ENCODE measurements at regions not wholly inside any gene's neighbourhood (a gene's known extent, or its start where the extent isn't known, plus 50 kb on each side); places are given as distances from the start of the nearest gene placed in this dataset.

DNA sequence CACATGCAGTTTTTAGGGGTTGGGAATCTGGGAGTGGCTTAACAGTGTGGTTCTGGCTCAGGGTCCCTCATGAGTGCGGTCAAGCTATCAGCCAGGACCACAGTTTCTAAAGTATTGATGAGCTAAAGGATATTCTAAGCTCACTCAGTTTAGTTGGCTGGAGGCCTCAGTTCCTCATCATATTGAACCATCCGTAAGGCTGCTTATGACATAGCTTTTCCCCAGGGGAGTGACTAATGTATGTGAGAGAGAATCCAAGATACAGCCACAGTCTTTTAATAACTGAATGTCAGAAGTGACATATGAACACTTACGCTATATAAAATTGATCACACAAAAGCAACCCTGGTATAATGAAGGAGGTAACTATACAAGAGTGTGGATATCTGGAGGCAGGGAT is 245.3 kb downstream of the POLR1F start:
- no peaks in the 10 kb centered on the region for H3K36me3 ChIP-seq
- no peak for DNase-seq
- ATAC-seq: no peak
- TF ChIP-seq CTCF (IDR thresholded peaks at IDR 0.05): no peak
- H3K4me1 ChIP-seq: no peaks in the 10 kb centered on the region
- intact Hi-C loops (cut with DNase I): no loop called here
- peaks cover 0 to 3% of the 10 kb centered on the region in 2 donors for H3K9me3 ChIP-seq
- H3K4me3 ChIP-seq: no peak overlapping the region
- H3K27me3 ChIP-seq: no peaks in the 10 kb centered on the region
- H3K27ac ChIP-seq: no peak overlapping the region

GRCh38 chr7:19455623-19456022 is 253.2 kb downstream of the POLR1F start:
- no peak overlapping the region for H3K4me3 ChIP-seq
- H3K27ac ChIP-seq: no peak overlapping the region
- H3K4me1 ChIP-seq: no peaks in the 10 kb centered on the region
- no peaks in the 10 kb centered on the region for H3K36me3 ChIP-seq
- no peak for TF ChIP-seq CTCF (IDR thresholded peaks at IDR 0.05)
- no peaks in the 10 kb centered on the region for H3K27me3 ChIP-seq
- ATAC-seq (no peak), DNase-seq (peak in 1 of 4 donors; percentile 13)
- H3K9me3 ChIP-seq: peaks cover 0 to 12% of the 10 kb centered on the region in 2 donors
- intact Hi-C loops (cut with DNase I): no loop called here

DNA sequence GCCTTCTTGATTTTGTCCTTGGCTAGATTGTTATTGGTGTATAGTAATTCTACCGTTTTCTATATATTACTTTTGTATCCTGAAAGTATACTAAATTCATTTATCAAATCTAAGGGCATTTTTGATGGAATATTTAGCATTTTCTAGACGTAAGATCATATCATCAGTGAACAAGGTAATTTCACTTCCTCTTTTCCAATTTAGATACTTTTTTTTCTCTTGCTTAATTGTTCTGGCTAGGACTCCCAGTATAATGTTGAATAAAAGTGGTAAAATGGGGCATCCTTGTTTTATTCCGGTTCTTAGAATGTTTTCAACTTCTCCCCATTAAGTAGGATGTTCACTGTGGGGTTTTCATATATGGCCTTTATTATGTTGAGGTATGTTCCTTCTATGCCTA is 260.7 kb downstream of the POLR1F start:
- ATAC-seq (no peak), DNase-seq (no peak)
- Histone ChIP-seq H3K4me1 (no peaks in the 10 kb centered on the region), H3K4me3 (no peak overlapping the region), H3K27me3 (no peaks in the 10 kb centered on the region), H3K9me3 (peaks cover 0 to 7% of the 10 kb centered on the region in 2 donors), H3K36me3 (no peaks in the 10 kb centered on the region), H3K27ac (no peak overlapping the region)
- intact Hi-C loops (cut with DNase I): no loop called here
- no peak for TF ChIP-seq CTCF (IDR thresholded peaks at IDR 0.05)

GRCh38 chr7:19442016-19442785 is 266.6 kb downstream of the POLR1F start:
- intact Hi-C loops (cut with DNase I): no loop called here
- Histone ChIP-seq H3K4me3 (no peak overlapping the region), H3K27me3 (no peaks in the 10 kb centered on the region), H3K9me3 (no peaks in the 10 kb centered on the region), H3K36me3 (no peaks in the 10 kb centered on the region), H3K4me1 (no peaks in the 10 kb centered on the region), H3K27ac (no peak overlapping the region)
- TF ChIP-seq CTCF (IDR thresholded peaks at IDR 0.05): no peak
- no peak for ATAC-seq
- DNase-seq: peak in 2 of 4 donors; percentile 1 to 7

DNA sequence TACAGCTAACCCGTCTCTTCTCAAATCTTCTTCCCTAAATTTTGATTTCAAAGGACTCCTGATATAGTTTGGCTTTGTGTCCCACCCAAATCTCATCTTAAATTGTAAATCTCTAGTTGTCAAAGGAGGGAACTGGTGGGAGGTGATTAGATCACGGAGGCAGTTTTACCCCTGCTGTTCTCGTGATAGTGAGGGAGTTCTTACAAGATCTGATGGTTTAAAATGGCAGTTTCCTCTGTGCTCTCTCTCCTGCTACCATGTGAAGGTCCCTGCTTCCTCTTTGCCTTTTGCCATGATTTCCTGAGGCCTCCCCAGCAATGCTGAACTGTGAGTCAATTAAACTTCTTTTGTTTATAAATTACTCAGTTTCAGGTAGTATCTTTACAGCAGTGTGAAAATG is 269.3 kb downstream of the POLR1F start:
- TF ChIP-seq CTCF (IDR thresholded peaks at IDR 0.05): no peak
- Histone ChIP-seq H3K9me3 (no peaks in the 10 kb centered on the region), H3K27ac (no peak overlapping the region), H3K4me3 (no peak overlapping the region), H3K27me3 (no peaks in the 10 kb centered on the region), H3K4me1 (no peaks in the 10 kb centered on the region), H3K36me3 (no peaks in the 10 kb centered on the region)
- intact Hi-C loops (cut with DNase I): no loop called here
- ATAC-seq (no peak), DNase-seq (no peak)

Data from left lung (tissue), 4 donors.